Kidney glomerular epithelial cell (primary cell): ENCODE measurements at regions not wholly inside any gene's neighbourhood (a gene's known extent, or its start where the extent isn't known, plus 50 kb on each side); places are given as distances from the start of the nearest gene placed in this dataset.
"Not testable (repeated sequence)": the region's sequence is repeated elsewhere in the genome, so short reads cannot be mapped to it uniquely, and the experiment has no call there.

ENCODE experiments used
- DNase-seq: peaks from one replicate; lab custom pipeline; 2025; lab: John Stamatoyannopoulos, UW

DNA sequence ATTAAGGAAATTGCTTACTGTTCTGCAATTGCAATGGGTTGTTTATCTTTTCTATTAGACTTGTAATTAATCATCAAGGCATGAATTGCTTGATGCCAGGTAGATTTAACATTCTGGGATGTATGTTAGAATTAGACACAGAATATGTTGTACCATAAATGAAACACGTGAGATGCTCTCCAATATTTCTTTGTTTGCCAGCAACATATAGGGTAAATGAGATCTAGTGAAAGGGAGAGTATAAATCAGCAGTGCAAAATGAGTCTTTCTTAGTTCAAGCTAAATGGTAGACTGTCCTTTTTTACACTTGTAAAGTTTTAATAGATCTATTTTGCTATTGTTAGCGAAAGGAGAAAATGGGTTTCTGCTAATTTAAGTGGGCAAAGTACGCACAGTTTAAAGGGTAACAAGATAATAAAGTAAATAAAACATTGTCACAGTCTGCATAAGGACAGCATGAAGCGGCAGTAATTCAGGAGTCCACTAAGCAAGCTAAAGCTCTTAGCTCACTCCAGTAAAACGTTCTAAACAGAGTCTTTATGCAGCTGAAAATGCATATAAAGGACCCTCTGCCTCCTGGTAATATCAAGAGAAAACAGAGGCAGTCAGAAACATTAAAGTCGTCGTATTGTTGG is 1137.1 kb downstream of the OLFM4 start:
- no peak for DNase-seq

DNA sequence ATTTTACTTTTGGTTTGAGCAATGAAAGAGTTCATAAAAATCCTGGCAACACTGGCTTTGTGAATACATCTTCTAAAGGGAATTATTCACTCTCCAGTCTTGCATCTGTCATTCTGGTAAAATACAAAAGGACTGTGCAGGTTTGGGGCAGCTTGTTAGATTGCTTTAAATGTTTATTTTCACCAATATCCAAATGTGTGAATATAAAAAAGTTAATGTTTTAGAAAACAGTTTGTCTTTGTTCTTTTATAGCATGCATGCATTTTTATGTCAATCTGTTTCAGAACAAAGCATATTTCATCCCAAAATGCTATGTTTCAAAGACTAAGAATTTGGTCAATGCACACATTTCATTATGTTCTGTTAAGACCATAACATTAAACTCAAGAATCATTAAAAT is 1145.4 kb downstream of the OLFM4 start:
- DNase-seq: no peak

DNA sequence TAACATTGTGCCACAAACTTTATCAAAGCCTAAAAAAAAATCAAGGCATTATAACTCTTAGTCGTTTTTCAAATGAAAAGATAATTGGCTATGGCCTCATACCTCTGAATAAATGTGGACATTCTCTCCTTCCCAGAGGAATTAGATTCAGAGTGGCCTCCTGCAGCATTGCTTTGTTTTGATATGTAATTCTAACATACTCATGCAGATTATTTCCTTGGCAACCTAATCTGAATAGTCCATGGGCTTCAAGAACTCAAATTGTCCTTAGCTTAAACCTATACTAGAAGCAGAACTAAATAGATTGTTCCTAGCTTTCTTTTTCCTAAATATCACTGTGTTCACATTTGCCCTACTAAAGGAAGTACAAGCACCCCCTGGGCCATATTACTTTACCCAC is 1146.9 kb downstream of the OLFM4 start:
- DNase-seq: no peak

DNA sequence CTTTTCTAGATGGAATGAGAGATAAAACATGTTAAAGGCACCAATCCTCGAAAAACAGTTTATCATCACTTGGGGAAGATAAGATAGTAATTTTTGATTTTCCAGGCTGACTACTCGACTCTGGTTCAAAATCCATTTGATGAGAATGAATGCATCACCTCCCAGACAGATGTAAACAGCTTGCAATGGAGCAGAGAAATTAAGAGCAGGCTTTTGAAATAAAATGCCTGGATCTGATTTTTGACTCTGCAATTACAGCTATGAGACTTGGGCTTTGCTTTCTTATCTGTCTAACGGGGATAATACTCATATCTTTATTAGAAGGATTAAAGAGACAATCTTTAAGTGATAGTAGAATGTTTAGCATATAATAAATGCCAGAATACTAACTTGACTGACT is 1148.9 kb downstream of the OLFM4 start:
- no peak for DNase-seq

DNA sequence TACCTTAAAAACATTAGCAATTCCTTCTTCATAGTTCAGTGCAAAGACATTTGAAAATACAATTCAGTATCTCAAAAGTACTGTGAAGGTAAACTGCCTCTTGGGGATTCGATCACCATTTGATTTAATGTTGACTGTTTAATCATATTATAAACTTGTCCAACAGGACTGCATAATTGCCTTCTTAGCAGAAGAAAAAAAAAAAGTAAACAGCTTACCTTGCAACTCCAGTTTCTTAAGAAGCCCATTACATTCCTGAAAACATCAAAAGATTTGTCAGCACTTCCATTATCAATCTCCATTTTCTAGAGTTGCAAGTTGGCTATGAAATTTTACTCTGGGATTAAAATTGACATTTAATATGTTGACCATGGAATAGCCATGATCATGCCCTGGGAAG is 1154.6 kb downstream of the OLFM4 start:
- DNase-seq: no peak

DNA sequence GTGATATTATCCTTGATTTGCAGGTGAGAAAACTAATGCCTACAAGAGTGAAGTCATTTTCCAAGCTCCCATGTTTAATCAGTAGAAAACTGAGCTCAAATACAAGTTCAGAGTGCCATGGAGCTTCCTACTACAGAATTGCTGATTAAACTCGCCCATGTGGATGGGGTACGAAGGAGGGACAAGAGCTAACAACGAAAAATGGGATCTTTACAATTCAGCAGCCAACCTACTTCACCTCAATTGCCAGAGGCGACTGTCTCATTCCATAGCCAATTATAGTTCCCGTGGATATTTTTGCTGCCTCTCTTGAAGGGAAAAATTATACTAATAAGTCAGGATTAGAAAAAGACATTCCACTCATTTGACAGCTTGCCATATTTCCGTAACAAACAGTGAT is 1155.1 kb downstream of the OLFM4 start:
- no peak for DNase-seq

DNA sequence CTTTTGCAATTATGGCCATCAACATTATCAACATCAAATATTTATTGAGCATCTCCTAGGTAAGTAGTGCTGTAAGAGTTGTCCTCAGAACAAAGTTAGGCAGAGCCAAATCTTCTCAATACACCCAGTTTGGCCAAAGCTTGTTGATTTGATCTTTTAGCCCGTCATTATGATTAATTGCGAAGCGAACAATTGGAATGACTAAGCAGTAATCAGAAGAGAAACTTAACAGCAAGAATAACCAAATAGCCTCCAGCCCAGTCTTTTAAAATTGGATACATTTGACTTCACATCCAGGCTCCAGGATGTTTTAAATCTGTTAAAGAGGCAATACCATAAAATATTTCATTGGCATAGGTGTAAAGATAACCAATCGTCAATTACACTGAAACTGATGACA is 1156.0 kb downstream of the OLFM4 start:
- DNase-seq: no peak

DNA sequence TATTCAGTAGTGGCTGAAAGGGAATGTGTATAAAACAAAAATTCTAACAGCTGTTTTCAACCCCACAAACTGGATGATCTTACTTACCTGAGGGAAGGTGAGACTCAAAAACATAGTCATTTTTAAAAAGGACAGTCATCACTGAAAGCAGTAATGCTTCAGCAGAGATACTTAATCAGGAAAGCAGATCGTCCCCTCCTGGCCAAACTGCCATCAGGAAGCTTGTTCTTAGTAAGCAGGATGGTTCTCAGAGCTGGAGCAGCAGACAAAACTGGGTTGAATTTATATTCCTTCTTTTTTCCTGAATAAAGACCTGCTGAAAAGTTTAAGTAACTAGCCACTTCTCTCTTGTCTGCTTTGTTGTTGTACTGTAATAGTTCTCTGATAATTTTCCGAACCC is 1156.5 kb downstream of the OLFM4 start:
- no peak for DNase-seq

DNA sequence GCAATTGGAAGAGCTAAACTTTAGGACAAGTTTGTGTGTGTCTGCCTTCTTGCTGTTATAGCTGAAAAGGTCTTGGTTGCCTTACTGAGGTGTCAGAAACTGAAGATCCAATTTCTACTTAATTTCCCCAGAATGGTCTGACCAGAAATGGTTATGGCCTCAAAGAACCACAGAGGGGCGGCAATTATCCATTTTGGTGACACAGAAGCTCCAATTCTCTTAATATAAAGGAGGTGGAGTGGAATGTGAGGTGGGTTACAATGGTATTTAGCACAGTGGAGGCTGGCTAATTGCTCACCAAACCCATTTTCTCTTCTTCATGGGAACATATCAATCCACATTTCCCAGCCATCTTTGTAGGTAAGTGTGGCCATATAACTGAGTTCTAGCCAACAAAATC is 1157.2 kb downstream of the OLFM4 start:
- no peak for DNase-seq

DNA sequence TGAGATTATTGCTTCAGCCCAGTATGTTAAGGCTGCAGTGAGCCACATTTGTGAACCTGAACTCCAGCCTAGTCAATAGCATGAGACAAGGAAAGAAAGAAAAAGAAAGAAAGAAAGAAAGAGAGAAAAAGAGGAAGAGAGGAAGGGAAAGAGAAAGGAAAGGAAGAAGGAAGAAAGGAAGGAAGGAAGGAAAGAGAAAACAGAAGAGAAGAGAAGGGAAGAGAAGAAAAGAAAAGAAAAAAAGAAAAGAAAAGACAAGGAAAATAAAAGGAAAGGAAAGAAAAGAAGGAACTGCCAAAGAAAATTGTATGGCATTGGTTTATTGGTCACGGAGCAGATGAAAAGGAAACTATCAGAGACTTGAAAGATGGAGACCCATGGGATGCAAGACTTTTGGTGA is 1158.8 kb downstream of the OLFM4 start:
- no peak for DNase-seq

DNA sequence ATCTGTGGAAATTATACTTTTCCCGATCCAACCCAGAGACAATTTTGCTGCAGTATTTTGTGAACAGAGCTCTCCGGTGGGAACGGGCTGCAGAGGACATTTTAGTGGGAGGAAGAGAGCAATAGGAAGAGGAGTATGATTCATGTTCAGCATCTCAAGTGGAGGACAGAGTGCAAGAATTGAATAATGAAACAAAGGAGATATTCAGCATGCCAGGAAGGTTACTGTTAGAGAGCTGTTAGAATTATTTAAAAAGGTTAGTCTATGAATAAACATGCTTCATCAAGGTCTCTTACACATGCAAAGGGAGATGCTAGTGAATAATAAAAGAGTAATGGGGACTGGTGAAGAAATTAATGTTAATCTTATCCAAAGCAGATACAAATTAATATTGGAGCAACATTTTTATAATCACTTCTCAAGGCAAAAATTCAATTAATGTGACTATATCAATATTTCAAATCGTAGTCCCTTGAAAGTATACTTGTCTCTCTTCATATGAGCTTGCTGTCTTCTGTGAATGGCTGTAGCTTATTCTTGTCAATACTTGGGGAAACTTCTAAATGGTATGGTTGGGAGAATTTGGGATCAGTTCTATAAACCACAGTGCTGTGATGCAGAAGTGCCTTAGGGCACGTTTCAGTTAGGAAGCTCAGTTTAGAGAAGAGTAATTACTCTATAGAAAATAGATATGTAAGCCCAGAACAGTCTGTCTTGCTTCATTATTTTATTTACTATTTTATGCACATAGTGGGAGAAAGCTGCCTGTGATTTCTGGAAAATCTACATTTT is 1165.8 kb downstream of the OLFM4 start:
- DNase-seq: no peak

DNA sequence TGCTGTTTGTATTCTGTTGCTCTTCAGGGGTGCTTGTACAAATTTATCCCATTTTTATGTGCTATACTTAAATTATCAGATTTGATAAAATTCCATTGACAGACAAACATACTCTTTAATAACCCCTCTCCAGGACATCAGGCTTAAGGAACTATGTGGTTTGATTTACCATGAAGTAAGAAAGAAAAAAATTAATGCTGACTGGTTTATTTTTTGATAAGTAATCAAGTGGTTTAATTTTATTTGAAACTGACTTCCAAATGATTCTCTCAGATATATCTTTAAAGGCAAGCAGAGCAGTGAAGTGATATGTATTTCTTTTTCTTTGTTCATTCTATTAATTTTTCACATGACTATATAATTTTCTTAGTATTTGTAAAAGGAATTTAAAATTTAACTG is 1168.1 kb downstream of the OLFM4 start:
- DNase-seq: no peak

DNA sequence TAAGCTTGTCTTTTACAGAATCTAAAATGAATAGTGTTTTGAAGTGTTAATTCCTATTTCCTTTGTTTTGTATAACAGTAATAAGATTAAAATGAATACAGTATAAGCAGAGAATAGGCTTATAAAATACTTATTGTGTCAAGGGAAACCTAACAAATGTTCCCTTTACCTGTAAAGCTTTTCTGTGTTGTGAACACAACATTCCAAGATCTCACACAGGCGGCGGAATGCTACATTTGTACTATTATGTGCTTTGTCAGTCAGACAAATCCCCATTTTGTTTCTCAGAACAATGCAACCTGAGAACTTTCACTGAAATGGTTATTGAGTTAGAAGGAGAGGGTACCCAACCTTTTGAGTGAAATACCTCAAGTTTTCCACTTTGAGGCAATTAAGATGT is 1170.3 kb downstream of the OLFM4 start:
- no peak for DNase-seq

DNA sequence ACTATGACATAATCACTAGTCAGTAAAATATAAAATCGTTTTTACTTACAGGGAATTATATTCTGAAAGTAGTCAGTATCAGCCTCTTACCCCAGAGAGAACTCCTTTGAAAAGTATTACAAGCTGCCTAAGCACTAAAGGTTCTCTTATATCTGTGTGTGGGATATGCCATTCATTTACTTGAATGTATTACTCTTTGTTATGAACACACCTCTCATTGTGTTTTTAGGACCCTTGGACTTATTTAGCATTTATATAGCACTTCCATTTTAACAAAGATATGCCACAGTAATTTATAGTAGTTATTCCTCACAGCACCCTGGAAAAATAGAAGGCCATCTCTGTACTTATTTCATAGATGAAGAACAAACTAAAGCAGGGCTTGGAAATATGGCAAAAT is 1178.0 kb downstream of the OLFM4 start:
- no peak for DNase-seq

DNA sequence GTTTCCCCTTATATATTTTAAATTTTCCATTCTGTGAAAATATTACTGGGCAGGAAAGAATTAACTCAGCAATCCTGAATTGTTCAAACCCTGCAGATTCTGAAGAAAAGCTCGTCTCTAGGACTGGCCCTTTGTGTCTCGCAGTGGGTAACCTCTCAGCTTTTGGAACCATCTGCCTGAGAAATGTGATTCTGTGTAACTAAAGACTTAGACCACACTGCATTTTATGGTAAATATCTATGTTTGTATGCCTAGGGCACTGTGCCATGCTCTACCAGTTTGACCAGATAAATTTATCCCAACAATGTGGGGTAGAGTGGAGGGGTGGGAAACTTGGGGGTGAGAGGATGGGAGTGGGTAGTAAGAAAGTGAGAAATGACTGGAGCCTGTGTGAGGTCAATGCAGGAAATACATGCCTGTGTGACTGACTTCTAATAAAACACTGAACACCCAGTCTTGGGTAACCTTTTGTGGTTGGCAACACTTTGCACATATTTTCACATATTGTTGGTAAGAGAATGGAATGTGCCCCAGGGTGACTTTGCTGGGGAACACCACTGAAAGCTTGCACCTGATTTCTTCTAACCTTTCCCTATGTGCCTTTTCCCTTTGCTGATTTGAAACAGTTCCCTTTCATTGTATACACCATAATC is 1181.9 kb downstream of the OLFM4 start:
- DNase-seq: no peak

DNA sequence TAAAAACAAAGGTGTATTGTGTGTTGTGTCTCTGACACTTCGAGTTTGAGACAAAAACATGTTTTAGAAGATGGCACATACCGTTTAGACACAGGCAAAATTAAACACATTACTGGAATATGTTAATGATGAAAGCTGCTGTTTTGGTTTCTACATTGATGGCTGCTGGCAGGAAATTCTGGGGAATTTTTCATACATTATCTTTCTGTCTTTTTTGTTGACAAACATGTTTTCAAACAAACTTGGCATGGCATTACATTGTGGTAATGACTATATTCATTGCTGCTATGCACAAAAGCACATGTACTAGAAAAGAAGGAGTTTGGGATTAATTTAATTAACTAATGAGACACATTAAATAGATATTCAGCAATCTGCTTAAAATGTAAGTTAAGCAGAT is 1187.6 kb downstream of the OLFM4 start:
- DNase-seq: no peak

DNA sequence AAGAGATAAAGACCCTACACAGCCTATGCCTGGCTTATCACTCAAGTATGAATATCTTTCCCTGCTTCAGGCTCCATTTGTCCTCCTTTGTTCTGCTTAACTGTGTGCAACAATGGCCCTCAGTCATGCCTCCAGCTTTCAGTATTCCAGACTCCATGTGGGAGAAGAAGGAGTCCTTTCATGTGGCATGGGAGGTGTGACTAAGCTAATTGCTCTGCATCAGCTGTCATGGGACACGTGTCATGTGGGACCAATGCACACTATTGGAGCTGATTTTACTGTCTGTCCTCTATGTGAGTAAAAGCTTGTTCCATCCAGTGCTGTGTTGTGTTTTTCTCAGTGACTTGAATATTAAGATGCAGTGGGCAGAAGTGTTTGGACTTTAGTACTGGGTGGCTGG is 1198.3 kb downstream of the OLFM4 start:
- no peak for DNase-seq

DNA sequence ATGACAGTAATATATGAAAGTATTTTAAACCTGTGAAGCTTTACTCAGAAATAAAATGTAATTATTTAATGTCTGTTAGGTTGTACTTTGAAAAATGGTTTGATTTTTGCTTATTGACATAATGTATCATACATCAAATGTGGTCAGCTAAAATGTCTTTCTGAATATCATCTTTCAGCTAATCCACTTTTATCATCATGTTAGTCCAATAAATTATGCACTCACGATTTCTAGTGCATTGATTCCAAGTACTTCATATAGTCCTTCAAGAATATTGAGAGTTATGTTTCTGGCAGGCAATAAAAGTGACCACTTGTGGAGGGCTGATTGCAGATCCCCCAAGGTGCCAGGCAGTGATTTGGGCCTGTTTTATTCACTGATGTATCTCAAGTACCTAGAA is 1204.1 kb downstream of the OLFM4 start:
- no peak for DNase-seq

DNA sequence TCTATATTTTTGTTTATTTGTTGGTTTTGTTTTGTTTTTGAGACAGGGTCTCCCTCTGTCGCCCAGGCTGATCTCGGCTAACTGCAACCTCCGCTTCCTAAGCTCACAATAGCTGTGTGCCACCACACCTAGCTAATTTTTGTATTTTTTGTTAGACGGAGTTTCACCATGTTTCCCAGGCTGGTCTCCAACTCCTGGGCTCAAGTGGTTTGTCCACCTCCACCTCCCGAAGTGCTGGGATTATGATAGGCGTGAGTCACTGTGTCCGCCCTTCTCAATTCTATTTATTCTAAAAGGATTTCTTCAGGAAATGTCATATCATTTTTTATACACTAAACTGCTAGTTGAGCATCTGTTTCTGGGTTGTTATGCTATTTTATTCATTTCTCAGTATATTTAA is 1206.0 kb downstream of the OLFM4 start:
- DNase-seq: no peak

DNA sequence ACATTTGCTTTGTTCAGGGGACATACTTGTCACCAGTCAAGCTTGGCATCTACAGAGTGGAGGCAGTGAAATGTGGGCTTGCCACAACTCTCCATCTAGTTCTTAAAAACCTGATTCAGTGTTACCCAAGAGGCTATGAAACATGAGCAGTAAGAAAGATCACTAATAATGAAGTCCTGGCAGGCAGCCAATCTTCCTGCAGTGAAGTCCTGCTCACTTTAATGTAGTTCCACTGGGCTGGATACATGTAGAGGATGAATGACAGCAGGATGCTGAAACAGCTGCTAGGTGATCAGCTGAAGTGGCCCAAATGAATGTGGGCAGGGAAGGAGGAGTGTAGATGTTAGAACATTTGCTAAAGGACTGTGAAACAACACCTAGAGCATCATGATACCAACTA is 1213.1 kb downstream of the OLFM4 start:
- no peak for DNase-seq

DNA sequence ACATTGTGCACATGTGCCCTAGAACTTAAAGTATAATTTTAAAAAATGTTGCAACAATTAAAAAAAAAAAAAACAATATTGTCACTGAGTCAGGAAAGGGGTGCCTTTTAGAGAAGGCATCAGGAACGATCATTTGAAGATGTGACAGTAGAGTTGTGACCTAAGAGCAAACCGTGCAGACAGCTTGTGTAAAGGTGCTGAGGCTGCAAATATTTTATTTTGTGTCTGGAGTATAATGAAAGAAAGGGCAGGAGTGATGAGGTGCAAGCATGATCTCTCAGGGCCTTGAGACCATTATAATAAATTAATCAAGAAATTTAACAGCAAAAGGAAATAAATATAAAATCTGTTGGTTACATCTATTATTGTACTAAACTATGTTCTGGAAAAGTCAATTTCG is 1219.7 kb downstream of the OLFM4 start:
- DNase-seq: no peak

DNA sequence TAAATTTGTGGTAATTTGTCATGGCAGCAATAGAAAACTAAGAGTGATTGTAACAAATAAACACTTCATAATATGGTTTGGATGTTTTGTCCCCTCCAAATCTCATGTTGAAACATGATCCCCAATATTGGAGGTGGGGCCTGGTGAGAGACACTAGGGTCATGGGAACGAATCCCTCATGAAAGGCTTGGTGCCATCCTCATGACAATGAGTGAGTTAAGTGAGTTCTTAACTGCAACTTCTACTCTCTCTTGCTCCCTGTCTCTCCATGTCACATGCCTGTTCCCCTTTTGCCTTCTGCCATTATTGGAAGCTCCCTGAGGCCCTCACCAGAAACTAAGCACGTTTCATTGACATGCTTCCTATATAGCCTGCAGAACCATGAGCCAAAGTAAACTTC is 1233.2 kb downstream of the OLFM4 start:
- no peak for DNase-seq

DNA sequence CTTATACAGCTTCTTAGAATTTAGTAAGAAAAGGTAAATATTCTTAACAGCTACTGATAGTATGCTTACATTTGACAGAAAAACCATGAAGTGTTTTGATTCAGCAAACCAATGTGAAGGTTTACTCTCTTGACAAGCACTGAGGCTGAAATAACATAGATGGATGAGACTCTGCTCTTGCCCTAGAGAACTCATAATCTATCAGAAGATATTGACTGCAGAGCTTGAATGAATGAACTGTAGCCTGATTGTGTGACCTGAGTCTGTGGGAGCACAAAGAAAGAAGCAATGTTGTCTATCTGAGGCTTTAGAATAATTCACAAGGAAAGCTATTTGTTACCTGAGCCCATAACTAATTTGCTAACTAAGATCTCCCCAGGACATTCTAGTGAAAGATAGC is 1235.3 kb downstream of the OLFM4 start:
- DNase-seq: no peak

DNA sequence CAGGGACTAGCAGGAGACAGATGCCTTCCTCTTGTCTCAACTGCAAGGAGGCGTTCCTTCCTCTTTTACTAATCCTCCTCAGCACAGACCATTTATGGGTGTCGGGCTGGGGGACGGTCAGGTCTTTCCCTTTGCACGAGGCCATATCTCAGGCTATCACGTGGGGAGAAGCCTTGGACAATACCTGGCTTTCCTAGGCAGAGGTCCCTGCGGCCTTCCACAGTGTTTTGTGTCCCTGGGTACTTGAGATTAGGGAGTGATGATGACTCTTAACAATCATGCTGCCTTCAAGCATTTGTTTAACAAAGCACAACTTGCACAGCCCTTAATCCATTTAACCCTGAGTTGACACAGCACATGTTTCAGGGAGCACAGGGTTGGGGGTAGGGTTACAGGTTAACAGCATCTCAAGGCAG is 1238.6 kb downstream of the OLFM4 start:
- not testable (repeated sequence) for DNase-seq
